T47D (cell line): ENCODE measurements at regions not wholly inside any gene's neighbourhood (a gene's known extent, or its start where the extent isn't known, plus 50 kb on each side); places are given as distances from the start of the nearest gene placed in this dataset.
A peak's percentile ranks its signal among the peaks of the same experiment; 100 is the strongest.
"Not testable (repeated sequence)": the region's sequence is repeated elsewhere in the genome, so short reads cannot be mapped to it uniquely, and the experiment has no call there.

Experiments
- DNase-seq, 2 experiments: peaks; one replicate each; pipeline versions ENCODE4 v3.0.0 to v3.0.0-alpha.2; 2011 to 2012; ENCODE audit warnings: low read depth in 1 of 2, low spot score in 1 of 2
- JUND ChIP-seq: IDR thresholded peaks from 2 replicates; pipeline ENCODE4 v1.6.1; 2012; ENCODE audit warnings: low read depth
- in situ Hi-C: cut with HindIII; loops from 2 replicates; pipeline ENCODE4 v1.10.0; 2016; ENCODE audit warnings: low sequenced_read_pairs, low pct_unique_long_range_greater_than_20kb

DNA sequence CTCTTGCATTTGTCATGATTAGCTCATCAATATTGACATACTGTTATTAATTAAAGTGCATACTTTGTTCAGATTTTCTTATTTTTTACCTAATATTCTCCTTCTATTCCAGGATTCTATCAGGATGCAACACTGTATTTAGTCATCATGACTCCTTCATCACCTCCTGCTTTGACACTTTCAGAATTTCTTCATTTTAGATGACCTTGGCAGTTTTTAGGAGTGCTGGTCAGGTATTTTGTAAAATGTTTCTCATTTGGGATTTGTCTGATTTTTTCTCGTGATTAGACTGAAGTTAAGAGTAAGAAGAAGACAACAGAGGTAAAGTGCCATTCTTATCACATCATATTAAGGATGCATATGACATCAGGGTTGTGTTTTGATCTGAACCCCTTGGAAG, 167.0 kb upstream of the FOXG1 start:
- no peak for DNase-seq
- in situ Hi-C loops = no loop called here
- no peak for TF ChIP-seq JUND

DNA sequence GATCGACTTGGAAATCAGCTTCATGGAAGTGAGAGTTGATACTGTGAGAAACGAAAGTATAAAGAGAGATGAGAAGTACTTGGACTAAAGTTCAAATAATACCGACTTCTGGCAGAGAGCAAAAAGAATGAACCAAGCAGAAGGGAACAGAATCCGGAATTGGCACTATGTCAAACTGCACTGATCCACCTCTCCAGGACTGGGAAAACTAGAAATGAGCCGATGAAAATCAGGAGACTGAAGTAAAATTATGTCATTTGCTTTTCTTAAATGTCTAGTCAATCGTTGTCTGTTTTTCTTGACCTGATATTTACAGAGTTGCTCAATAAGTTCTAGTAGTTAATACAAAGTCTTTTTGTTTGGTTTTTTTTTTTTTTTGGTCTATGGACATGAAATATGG, 163.0 kb upstream of the FOXG1 start:
- peak in 1 of 2 experiments; percentile 51 for DNase-seq
- in situ Hi-C loops = no loop called here
- no peak for TF ChIP-seq JUND

DNA sequence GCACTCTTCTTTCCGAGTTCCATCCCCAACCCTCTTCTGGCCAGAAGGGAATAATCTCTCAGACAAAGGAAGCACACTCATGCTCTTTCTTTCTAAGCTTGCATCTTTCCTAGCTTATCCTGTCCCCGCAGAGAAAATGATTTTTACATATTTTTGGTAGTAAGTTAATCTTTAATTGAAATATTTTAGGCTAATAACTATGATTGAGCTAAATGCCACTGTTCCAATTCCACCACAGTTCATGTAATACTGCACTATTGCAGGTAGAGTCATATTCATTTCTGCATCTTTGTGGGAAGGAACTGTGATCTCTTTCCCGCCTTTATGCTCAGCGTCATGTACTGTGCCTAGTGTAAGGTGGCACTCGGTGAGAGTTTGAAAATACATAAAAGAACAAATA, 158.9 kb upstream of the FOXG1 start:
- TF ChIP-seq JUND = no peak
- DNase-seq = no peak
- in situ Hi-C loops = no loop called here

DNA sequence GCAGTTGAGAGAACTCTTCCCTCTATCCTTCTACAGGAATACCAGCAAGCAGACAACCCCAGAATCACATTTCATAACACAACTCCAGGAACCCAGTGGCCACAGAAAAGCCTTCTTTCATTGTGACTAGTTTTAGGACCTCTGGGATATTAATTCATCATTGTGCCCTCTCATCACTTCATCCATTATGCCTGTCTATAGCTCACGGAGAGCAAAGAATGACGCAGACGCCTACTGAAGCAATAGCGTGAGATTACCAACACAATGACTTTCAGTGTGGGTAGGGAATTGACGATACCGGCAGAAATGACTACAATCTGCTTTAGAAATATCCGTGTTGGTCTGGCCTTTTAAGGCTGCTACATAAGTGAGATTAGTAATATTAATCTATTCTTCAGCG, 158.1 kb upstream of the FOXG1 start:
- TF ChIP-seq JUND = no peak
- in situ Hi-C loops = no loop called here
- no peak for DNase-seq

DNA sequence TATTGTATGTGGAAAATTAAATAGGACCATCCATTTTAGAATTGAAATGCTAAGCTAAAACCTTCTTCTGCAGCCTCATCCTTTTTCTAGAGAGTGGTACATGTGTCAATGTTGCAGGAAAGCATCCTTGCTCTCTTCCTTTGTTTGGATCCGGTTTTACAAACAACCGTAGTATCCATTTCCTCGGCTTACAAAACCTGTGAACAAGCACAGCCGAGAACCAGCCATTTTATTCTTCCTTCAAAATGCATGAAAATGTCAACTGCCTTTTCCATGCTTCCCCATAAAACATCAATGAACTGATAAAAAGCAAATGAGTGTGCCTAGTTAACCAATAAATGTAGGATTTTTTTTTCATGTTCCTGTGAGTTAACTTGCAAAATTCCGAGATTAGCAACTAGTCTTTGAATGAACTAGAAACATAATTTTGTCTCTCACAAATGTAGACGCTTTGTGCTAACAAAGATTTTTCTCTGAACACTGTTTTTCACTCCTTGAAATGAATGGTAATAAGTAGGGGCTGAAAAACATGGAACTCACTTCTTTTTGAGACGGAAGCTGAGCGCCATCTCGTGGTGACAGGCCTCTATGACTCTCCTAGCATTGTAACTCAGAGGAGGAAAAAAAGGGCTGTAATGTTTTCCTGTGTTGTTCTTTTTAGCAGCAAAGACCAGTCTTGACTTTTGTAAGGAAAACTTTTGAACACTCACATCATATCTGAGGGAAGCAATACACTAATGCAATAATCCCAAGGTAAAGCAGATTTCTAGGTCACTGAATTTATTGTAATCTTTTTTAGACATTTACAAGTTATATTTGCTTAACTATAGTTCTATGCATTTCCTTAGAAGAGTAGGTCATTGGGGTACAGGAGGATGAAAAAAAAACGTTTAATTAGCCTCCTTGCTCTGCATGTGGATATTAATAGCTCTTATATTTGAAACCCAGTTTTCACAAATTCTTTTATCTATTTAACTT, 157.4 kb upstream of the FOXG1 start:
- no peak for TF ChIP-seq JUND
- in situ Hi-C loops = no loop called here
- peak; percentile 10 to 80 for DNase-seq

DNA sequence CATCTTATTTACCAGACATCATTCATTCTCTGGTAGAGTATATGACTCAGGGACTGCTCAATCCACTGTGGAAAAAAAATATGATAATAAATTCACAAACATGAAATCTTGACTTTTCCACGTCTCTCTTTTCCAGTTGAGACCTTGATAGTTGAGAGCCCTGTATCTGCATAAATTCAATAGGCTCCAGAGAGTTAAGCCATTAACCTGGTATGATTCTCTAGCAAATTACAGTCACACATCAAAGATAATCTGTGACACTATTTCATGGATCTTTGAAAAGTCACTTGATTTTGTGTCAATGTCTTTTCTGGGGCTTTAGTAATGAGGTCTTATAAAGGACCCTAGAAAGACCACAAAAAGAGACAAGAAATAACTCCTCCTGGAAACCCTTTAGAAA, 154.2 kb upstream of the FOXG1 start:
- DNase-seq = no peak
- in situ Hi-C loops = no loop called here
- TF ChIP-seq JUND = no peak

DNA sequence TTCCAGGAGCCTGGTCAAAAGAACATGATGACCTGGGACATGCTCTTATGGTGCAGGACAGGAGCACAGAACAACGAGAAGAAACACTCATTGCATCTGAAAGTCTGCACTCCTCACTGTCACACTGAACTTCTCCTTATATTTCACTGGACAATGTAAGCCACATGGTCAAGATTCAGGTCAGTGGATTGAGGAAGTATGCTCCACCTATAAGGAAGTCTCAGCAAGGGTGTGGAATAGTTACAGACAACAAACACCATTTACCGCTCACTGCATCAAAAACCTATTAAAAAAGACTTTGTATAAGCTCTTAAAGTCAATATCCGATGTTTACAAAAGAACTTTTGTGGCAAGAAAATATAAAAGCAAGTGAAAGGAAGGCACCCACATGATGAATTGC, 153.1 kb upstream of the FOXG1 start:
- DNase-seq = peak in 1 of 2 experiments; percentile 24
- in situ Hi-C loops = no loop called here
- TF ChIP-seq JUND = no peak

DNA sequence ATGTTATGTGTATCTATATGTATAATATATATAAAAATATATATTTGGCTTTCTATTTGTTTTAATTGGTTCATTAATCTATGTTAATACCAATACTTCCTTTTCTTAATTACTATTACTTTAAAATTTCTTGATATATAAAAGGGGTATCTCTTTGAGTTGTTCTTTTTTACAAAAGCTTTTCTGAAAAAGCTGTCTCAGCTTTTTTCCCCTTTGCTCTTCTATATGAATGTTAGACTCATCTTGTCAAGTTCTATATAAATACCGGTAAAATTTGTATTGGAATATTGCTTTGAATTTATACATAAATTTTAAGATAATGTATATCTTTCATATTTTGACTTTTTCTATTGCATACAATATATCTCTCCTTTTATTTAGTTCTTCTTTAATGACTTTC, 139.8 kb upstream of the FOXG1 start:
- no peak for TF ChIP-seq JUND
- DNase-seq = no peak
- in situ Hi-C loops = no loop called here

DNA sequence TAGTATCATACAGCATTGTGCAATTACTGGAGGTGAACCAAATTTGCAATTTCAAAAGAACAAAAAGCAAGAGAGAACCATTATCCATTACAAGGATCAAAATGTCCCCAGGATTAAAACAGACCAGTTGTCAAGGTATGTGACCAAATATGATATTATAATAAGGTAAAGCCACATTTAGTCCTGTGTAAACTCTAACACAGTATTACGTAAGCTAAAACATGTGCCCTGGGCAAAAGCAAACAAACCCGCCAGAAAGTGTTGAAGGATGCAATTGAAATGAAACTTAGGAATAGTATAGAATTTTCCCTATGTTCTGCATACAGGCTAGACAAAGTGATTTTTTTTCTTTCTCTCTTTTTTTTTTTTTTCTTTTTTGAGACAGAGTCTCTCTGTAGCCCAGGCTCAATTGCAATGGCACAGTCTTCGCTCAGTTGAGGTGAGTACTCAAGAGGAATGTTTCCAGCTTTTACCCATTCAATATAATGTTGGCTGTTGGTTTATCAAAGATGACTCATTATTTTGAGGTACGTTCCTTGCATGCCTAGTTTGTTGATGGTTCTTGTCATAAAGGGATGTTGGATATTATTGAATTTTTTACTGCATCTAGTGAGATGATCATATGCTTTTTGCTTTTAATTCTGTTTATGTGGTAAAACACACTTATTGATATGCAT, 137.1 kb upstream of the FOXG1 start:
- in situ Hi-C loops = no loop called here
- peak; percentile 81 for TF ChIP-seq JUND
- DNase-seq = peak; percentile 46 to 84

DNA sequence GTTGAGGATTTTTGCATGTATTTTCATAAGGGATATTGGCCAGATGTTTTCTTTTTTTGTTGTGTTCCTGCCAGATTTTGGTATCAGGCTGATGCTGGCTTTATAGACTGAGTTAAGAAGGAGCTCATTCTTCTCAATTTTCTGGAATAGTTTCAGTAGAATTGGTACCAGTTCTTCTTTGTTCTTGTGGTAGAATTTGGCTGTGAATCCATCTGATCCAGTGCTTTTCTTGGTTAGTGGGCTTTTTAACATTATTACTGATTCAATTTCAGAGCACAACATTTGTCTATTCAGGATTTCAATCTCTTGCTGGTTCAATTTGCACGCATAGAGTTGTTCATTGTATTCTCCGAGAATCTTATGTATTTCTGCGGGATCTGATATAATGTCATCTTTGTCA, 136.5 kb upstream of the FOXG1 start:
- DNase-seq = no peak
- TF ChIP-seq JUND = no peak
- in situ Hi-C loops = no loop called here

DNA sequence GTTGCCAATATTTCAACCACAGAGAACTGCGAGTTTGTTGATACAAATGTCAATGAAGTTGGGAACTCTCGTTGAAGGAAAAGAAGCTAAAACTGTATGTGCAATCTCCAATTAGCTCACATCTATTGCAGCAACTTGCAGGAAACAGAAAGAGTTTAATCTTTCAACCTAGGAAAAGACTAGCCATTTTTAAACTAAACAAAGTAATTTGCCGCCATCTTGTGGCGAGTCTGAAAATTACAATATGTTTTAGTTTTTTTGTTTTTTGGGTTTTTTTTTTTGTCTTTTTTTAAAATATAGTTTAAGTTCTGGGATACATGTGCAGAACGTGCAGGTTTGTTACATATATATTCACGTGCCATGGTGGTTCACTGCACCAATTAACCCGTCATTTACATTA, 131.2 kb upstream of the FOXG1 start:
- TF ChIP-seq JUND = no peak
- peak; percentile 23 to 49 for DNase-seq
- in situ Hi-C loops = no loop called here

DNA sequence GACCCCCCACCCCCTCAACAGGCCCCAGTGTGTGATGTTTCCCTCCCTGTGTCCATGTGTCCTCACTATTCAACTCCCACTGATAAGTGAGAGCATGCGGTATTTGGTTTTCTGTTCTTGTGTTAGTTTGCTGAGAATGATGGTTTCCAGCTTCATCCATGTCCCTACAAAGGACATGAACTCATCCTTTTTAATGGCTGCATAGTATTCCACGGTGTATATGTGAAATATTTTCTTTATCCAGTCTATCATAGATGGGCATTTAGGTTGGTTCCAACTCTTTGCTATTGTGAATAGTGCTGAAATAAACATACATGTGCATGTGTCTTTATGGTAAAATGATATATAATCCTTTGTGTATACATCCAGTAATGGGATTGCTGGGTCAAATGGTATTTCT, 130.8 kb upstream of the FOXG1 start:
- in situ Hi-C loops, DNase-seq: not testable (repeated sequence)

DNA sequence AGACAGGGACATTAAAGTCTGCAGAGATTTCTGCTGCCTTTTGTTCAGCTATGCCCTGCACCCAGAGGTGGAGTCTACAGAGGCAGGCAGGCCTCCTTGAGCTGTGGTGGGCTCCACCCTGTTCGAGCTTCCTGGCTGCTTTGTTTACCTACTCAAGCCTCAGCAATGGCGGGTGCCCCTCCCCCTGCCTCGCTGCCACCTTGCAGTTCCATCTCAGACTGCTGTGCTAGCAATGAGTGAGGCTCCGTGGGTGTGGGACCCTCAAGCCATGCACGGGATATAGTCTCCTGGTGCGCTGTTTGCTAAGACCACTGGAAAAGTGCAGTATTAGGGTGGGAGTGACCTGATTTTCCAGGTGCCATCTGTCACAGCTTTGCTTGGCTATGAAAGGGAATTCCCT, 125.4 kb upstream of the FOXG1 start:
- in situ Hi-C loops, DNase-seq: not testable (repeated sequence)
